Fibroblast of the conjunctiva (primary cell): ENCODE measurements at regions not wholly inside any gene's neighbourhood (a gene's known extent, or its start where the extent isn't known, plus 50 kb on each side); places are given as distances from the start of the nearest gene placed in this dataset.
"Not testable (repeated sequence)": the region's sequence is repeated elsewhere in the genome, so short reads cannot be mapped to it uniquely, and the experiment has no call there.

Source experiments
- DNase-seq: peaks from one replicate; pipeline ENCODE4 v3.0.0-alpha.2; 2010; ENCODE audit warnings: low read depth

GRCh38 chr4:18736551-18736950, 715.0 kb upstream of the LCORL start:
- DNase-seq: no peak

- DNase-seq: no peak
These were observed 714.2 kb upstream of the LCORL start for GRCh38 chr4:18735740-18736268.

- no peak for DNase-seq
These were observed 712.9 kb upstream of the LCORL start for GRCh38 chr4:18734405-18734804.

GRCh38 chr4:18733961-18734360, 712.4 kb upstream of the LCORL start:
- no peak for DNase-seq

- no peak for DNase-seq
These were observed 701.2 kb upstream of the LCORL start for GRCh38 chr4:18722748-18723191.

- DNase-seq: no peak
These were observed 676.7 kb upstream of the LCORL start for GRCh38 chr4:18698119-18698883.

GRCh38 chr4:18695733-18696527, 674.4 kb upstream of the LCORL start:
- DNase-seq: no peak

- DNase-seq: no peak
These were observed 670.1 kb upstream of the LCORL start for GRCh38 chr4:18691431-18692200.

- no peak for DNase-seq
These were observed 668.9 kb upstream of the LCORL start for GRCh38 chr4:18690291-18690955.

GRCh38 chr4:18689308-18690115, 668.0 kb upstream of the LCORL start:
- DNase-seq: peak; percentile 57

GRCh38 chr4:18688351-18688750, 666.8 kb upstream of the LCORL start:
- DNase-seq: not testable (repeated sequence)

- no peak for DNase-seq
These were observed 664.9 kb upstream of the LCORL start for GRCh38 chr4:18686338-18687037.

- DNase-seq: no peak
These were observed 663.4 kb upstream of the LCORL start for GRCh38 chr4:18684932-18685331.

GRCh38 chr4:18676526-18676915, 655.0 kb upstream of the LCORL start:
- no peak for DNase-seq

GRCh38 chr4:18675586-18676525, 654.3 kb upstream of the LCORL start:
- no peak for DNase-seq

GRCh38 chr4:18670034-18670433, 648.5 kb upstream of the LCORL start:
- no peak for DNase-seq

- DNase-seq: no peak
These were observed 647.8 kb upstream of the LCORL start for GRCh38 chr4:18669390-18669789.

- no peak for DNase-seq
These were observed 644.8 kb upstream of the LCORL start for GRCh38 chr4:18666322-18666721.

GRCh38 chr4:18664171-18664570, 642.6 kb upstream of the LCORL start:
- DNase-seq: no peak
